NCI-H748 (cell line): ENCODE measurements at regions not wholly inside any gene's neighbourhood (a gene's known extent, or its start where the extent isn't known, plus 50 kb on each side); places are given as distances from the start of the nearest gene placed in this dataset.
"Not testable (repeated sequence)": the region's sequence is repeated elsewhere in the genome, so short reads cannot be mapped to it uniquely, and the experiment has no call there.

Experiments
- DNase-seq: peaks from one replicate; lab custom pipeline; 2025; ENCODE audit not compliant: unreplicated experiment; lab: John Stamatoyannopoulos, UW

DNA sequence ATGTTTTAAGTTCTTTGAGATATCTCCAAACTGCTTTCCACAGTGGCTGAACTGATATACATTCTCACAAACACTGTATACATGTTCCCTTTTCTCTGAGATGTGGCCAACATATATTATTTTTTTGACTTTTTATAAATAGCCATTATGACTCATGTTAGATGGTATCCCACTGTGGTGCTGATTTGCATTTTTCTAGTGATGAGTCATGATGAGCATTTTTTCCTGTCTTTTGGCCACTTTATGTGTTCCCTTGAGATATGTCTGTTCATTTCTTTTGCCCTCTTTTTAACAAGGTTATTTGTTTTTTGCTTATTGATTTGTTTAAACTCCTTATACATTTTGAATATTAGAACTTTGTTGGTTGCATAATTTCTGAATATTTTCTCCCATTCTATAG lies 1055.1 kb downstream of the NXPH1 start:
- no peak for DNase-seq

GRCh38 chr7:9498303-9498702 lies 1064.9 kb downstream of the NXPH1 start:
- DNase-seq = peak; percentile 38

GRCh38 chr7:9502269-9502668 lies 1068.9 kb downstream of the NXPH1 start:
- DNase-seq = no peak

DNA sequence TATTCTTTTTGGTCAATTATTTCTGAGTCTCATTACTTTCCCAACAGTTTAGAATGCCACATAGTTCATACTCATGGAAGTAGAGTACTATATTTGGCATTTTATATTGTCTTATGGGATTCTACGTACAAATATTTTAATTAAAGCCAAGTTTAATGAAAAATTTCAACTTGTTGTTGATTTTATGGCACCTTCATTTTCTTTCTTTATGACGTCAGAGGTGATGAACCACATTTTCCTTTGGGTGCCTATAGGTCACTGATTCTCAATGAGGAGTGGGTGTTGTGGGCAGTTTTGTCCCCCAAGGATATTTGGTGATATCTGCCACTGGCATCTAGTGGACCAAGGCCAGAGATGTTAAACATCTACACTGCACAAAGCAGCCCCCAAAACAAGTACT lies 1071.3 kb downstream of the NXPH1 start:
- DNase-seq = no peak

DNA sequence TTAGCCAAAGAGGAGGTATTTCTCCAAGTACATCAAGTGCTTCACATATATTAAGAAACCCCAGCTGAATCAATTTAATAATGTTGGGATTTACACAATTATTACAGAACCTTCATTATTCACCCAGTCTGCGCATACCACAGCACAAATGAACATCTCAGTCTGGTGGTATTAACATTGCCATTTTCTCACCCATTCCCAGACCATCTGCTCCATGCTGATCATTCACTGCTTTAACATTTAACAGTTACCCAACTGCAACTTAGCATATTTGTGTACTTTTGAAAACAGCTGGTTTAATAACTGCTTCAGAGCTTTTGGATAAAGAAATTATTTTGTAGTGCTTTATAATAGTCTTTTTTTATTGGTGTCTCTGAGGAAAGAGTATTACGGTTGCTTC lies 1072.1 kb downstream of the NXPH1 start:
- no peak for DNase-seq

GRCh38 chr7:9507290-9507689 lies 1073.9 kb downstream of the NXPH1 start:
- no peak for DNase-seq

DNA sequence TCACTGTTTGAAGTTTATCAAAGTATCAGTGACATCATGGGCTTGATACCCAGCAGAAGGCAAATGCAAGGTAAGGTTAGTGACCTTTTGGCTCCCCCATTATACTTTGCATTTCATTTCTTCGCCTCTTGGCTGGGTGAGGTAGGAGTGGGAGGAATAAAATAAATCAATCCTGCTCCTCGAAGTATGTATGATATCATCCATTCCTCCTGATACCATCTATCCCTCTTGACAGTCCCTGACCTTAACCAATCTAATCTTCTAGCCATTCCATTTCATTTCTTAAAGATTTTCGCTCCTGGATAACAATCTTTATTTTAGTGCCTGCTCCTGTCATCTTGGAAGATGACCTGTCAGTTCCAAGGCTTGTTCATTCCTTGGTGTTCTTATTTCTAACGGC lies 1083.3 kb downstream of the NXPH1 start:
- no peak for DNase-seq

DNA sequence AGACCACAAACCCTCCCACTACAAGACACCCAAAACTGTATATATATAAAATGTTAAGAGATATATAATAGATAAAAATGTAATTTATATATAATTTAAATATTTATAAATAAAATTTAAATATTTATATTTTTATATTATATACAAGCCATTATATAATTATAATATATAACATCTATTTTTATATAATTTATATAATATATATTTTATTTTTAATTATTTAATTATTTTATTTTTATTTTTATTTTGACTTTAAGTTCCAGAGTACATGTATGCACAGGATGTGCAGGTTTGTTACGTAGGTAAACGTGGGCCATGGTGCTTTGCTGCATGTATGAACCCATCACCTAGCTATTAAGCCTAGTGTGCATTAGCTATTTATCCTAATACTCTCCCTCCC lies 1090.2 kb downstream of the NXPH1 start:
- DNase-seq = no peak

DNA sequence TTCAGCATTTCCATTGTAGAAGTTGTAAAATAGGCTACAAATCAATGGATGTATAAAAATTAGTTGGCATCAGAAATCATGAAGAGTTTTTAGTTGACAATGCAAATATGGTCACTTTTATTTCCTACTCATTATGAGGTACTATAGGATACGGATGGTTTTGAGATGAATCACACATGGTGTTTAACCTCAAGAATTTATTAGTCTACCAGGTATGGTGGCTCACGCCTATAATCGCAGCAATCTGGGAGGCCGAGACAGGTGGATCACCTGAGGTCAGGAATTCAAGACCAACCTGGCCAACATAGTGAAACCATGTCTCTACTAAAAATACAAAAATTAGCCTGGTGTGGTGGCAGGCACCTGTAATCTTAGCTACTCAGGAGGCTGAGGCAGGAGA lies 1119.0 kb downstream of the NXPH1 start:
- not testable (repeated sequence) for DNase-seq

DNA sequence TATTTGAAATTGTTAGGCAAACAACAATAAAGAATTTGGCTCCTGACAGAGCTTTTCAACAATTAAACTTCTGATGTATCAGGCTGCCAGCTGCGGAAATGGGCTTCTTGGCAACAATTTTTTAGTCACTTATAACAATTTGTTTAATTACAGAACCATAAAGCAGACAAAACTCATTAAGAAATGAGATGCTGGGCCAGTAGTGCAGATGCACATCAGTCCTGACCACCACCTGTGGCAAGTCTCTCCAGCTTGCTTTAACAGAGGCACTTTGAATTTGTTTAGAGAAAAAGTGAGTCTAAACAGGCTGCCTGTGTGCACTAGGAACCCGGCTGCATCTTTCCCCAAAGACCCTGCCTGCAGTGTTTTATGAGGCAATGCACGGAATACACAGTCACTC lies 1124.4 kb downstream of the NXPH1 start:
- DNase-seq = peak; percentile 91

GRCh38 chr7:9575716-9576115 lies 1142.3 kb downstream of the NXPH1 start:
- DNase-seq = no peak

DNA sequence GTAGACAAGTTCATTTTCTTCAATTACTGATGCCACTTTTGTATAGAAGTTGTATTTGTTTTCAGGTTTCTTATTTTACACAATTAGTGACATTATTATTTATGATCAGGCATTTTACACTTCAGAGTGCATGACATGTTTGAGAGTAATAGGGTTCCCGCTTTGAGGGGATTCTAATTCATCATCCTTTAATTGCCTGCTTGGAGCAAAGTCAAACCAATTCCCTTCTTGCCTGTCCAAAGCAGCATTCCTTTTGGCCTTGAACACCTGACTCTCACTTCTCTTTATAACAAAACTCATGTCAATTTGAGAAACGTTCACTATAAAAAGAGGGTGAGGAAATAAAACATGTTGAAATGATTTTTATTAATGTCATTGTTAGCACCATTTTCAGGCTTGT lies 1149.4 kb downstream of the NXPH1 start:
- DNase-seq = no peak

DNA sequence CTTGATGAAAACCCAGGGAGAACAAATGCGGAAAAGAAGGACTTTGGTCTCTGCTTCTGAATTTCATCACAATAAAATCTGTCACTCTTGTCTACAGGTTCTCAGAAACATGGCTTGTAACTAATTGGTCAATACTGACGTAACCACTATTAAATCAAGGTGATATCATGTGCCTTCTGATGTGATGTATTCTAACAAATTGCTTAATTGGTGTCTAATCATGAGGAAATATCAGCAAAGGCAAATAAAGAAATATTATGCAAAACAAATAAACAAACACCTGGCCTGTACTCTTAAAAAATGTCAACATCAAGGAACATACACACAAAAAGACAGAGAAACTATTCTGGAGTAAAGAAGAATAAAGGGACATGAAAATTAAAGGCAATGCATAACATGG lies 1165.0 kb downstream of the NXPH1 start:
- no peak for DNase-seq

- DNase-seq = peak; percentile 12
These were observed 1167.6 kb downstream of the NXPH1 start for GRCh38 chr7:9600974-9601373.

DNA sequence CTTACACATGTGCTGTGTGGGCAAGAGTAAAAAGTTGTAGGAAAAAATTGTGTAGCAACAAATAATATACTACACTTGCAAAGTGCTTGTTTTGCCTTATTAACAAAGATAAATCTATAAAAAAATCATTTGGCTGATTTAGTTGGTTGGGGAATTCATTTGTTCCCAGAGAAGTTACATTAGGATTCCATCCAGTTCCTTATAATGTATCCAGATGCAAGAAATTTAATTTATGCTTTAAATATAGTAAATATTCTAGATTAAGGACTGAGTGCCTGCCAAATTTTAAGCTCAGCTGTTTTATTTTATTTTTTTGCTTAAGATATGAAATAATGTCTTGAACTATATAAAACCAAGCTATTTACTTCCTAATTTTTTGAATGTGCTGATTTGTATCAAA lies 1169.9 kb downstream of the NXPH1 start:
- DNase-seq = no peak

GRCh38 chr7:9608560-9608959 lies 1175.2 kb downstream of the NXPH1 start:
- no peak for DNase-seq

DNA sequence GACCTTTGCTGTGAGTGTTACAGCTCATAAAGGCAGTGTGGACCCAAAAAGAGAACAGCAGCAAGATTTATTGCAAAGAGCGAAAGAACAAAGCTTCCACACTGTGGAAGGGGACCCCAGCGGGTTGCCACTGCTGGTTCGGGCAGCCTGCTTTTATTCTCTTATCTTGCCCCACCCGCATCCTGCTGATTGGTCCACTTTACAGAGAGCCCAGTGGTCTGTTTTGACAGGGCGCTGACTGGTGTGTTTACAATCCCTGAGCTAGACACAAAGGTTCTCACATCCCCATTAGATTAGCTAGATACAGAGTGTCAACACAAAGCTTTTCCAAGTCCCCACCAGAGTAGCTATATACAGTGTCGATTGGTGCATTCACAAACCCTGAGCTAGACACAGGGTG lies 1187.5 kb downstream of the NXPH1 start:
- DNase-seq = not testable (repeated sequence)

DNA sequence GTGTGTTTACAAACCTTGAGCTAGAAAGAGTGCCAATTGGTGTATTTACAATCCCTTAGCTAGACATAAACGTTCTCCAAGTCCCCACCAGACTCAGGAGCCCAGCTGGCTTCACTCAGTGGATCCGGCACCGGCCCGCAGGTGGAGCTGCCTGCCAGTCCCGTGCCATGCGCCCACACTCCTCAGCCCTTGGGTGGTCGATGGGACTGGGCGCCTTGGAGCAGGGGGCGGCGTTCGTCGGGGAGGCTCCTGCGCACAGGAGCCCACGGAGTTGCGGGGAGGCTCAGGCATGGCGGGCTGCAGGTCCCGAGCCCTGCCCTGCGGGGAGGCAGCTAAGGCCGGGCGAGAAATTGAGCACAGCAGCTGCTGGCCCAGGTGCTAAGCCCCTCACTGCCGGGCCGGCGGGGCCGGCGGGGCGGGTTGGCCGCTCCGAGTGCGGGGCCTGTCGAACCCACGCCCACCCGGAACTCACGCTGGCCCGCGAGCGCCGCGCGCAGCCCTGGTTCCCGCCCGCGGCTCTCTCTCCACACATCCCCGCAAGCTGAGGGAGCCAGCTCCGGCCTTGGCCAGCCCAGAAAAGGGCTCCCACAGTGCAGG lies 1188.0 kb downstream of the NXPH1 start:
- DNase-seq = not testable (repeated sequence)

DNA sequence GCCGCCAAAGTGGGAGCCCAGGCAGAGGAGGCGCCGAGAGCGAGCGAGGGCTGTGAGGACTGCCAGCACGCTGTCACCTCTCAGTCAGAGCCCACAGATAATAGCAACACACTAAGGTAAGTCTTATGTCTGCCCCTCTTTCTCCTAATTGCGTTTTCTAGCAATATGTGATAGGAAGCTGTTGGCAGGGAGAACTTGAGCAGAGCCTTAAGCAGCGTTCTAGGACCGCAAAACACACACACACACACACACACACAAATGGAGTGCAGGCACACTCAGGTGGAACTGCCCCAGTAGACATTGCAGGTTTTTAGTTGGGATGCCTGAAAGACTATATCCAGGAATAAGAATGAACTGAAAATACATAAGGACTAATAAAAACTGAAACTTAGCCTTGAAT lies 1188.5 kb downstream of the NXPH1 start:
- no peak for DNase-seq

- DNase-seq = no peak
These were observed 1192.5 kb downstream of the NXPH1 start for GRCh38 chr7:9625953-9626352.

- DNase-seq = no peak
These were observed 1212.3 kb downstream of the NXPH1 start for GRCh38 chr7:9645756-9646155.

GRCh38 chr7:9657257-9657656 lies 1223.8 kb downstream of the NXPH1 start:
- DNase-seq = peak; percentile 47
